Endothelial cell of umbilical vein (primary cell): ENCODE measurements at regions not wholly inside any gene's neighbourhood (a gene's known extent, or its start where the extent isn't known, plus 50 kb on each side); places are given as distances from the start of the nearest gene placed in this dataset.

Source experiments
- BruUV-seq: library from RNA; stranded (reverse); fragments of 400-500 nt; replicated peaks from 2 replicates; lab custom pipeline; 2021; lab: Mats Ljungman, UMichigan
- CTCF ChIA-PET: fragments of 300-600, 350-600 bp; sonication (Branson Sonifier 250); formaldehyde crosslinking; loops from one replicate; lab custom pipeline; 2021; ENCODE audit warnings: antibody characterized with exemption, inconsistent platforms; lab: Charles Lee
- POLR2A ChIA-PET: fragments of 300-600, 350-600 bp; sonication (Branson Sonifier 250); formaldehyde crosslinking; loops from one replicate; lab custom pipeline; 2021; ENCODE audit warnings: antibody characterized with exemption, inconsistent platforms; lab: Charles Lee
- DNase-seq: peaks from one replicate; pipeline ENCODE4 v3.0.0-alpha.2; 2011; ENCODE audit warnings: low read depth, low spot score
- FAIRE-seq: peaks from 2 replicates; lab custom pipeline; 2011; peaks lifted over from hg19 to GRCh38; lab: Jason Lieb, UNC
- H2AFZ ChIP-seq: 2 replicates; pipeline ENCODE4 v1.6.0; 2012; ENCODE audit warnings: low read depth, low read length, control low read depth, inconsistent platforms
- H3K27ac ChIP-seq: 2 replicates; pipeline ENCODE4 v1.5.1; 2011; ENCODE audit warnings: low read depth, mild to moderate bottlenecking, control low read depth, low read length, moderate library complexity; ENCODE audit not compliant: insufficient read depth
- H3K27me3 ChIP-seq, 2 experiments: 2 replicates each; pipeline versions ENCODE4 v1.6.0 to v1.6.1; 2011; ENCODE audit warnings: low read length in 2 of 2, mixed read lengths in 1 of 2; ENCODE audit not compliant: control insufficient read depth in 2 of 2, insufficient read depth in 2 of 2
- H3K36me3 ChIP-seq, 2 experiments: 2 replicates in 1 of 2; 3 replicates in 1 of 2; pipeline ENCODE4 v1.5.1; 2011; ENCODE audit warnings: low read length in 2 of 2, mild to moderate bottlenecking in 1 of 2, moderate library complexity in 1 of 2; ENCODE audit not compliant: control insufficient read depth in 2 of 2, insufficient read depth in 2 of 2; ENCODE audit errors: extremely low read depth in 1 of 2
- H3K4me1 ChIP-seq: 3 replicates; pipeline ENCODE4 v1.5.1; 2011; ENCODE audit warnings: mild to moderate bottlenecking, low read length; ENCODE audit not compliant: control insufficient read depth, insufficient read depth; ENCODE audit errors: extremely low read depth
- H3K4me2 ChIP-seq: 2 replicates; pipeline ENCODE4 v1.6.1; 2011; ENCODE audit warnings: low read length, control low read depth, mixed read lengths; ENCODE audit not compliant: insufficient read depth
- H3K4me3 ChIP-seq, 3 experiments: fragments of 200-600 bp in 1 of 3; sonication (generic), shearing (Covaris generic) in 1 of 3; replicated peaks in 1 of 3; 2 replicates each; pipeline ENCODE4 v1.5.1; 2011 to 2016; ENCODE audit warnings: control low read depth in 3 of 3, low read length in 3 of 3, mild to moderate bottlenecking in 2 of 3, inconsistent platforms in 1 of 3, low read depth in 1 of 3, moderate library complexity in 1 of 3; ENCODE audit not compliant: insufficient read depth in 1 of 3
- H3K79me2 ChIP-seq: 2 replicates; pipeline ENCODE4 v1.6.0; 2012; ENCODE audit warnings: low read length, inconsistent platforms; ENCODE audit not compliant: control insufficient read depth, insufficient read depth
- H3K9ac ChIP-seq: replicated peaks from 2 replicates; pipeline ENCODE3; 2011; ENCODE audit warnings: low read length, control low read depth; ENCODE audit not compliant: insufficient read depth; ENCODE audit errors: extremely low read depth
- H3K9me1 ChIP-seq: replicated peaks from 3 replicates; pipeline ENCODE4 v1.6.0; 2011; ENCODE audit warnings: mild to moderate bottlenecking, low read length; ENCODE audit not compliant: control insufficient read depth, insufficient read depth; ENCODE audit errors: extremely low read depth
- H3K9me3 ChIP-seq: replicated peaks from 2 replicates; pipeline ENCODE4 v1.5.1; 2012; ENCODE audit warnings: low read length, inconsistent platforms; ENCODE audit not compliant: control insufficient read depth, insufficient read depth
- H4K20me1 ChIP-seq: replicated peaks from 2 replicates; pipeline ENCODE3; 2011; ENCODE audit warnings: mild to moderate bottlenecking, low read length; ENCODE audit not compliant: control insufficient read depth, insufficient read depth; ENCODE audit errors: extremely low read depth
- CTCF ChIP-seq, 2 donors: IDR thresholded peaks; 1 replicate in 1 of 2; 2 replicates in 1 of 2; pipeline ENCODE4 v1.5.1; 2011; ENCODE audit warnings: low read length in 2 of 2, mild to moderate bottlenecking in 2 of 2, moderate library complexity in 2 of 2, control low read depth in 1 of 2, inconsistent platforms in 1 of 2, low read depth in 1 of 2; ENCODE audit not compliant: insufficient read depth in 1 of 2; ENCODE audit errors: extremely low read depth in 1 of 2
- MAX ChIP-seq: IDR thresholded peaks from 2 replicates; pipeline ENCODE4 v1.6.1; 2011; ENCODE audit not compliant: insufficient read depth, insufficient read length
- MYC ChIP-seq: IDR thresholded peaks from one replicate; pipeline ENCODE4 v1.6.1; 2011; ENCODE audit warnings: mild to moderate bottlenecking, low read depth, low read length
- POLR2AphosphoS5 ChIP-seq: IDR thresholded peaks from 2 replicates; pipeline ENCODE4 v1.6.1; 2012; ENCODE audit warnings: low read depth, mild to moderate bottlenecking, control low read depth, low read length, moderate library complexity; ENCODE audit not compliant: insufficient read depth
- dilution Hi-C: fragments of 300-500 bp; cut with MboI; formaldehyde crosslinking; loops from one replicate; pipeline ENCODE4 v1.15.0; 2019; ENCODE audit warnings: low sequenced_read_pairs; ENCODE audit not compliant: extremely low pct_ligation_motif_present
- intact Hi-C: fragments of 100-400 bp; cut with micrococcal nuclease; formaldehyde crosslinking; loops from one replicate; pipeline ENCODE4 v1.10.0; 2022

- ChIA-PET CTCF (no interaction called here), POLR2A (no interaction called here)
- intact Hi-C loops: no loop called here
- BruUV-seq: no TSS peak
- Histone ChIP-seq H3K4me1 (no peaks in the 10 kb centered on the region), H3K4me2 (no peak overlapping the region), H3K27me3 (no peaks in the 10 kb centered on the region), H3K9ac (no peak overlapping the region), H3K79me2 (no peaks in the 10 kb centered on the region), H3K4me3 (no peak overlapping the region), H3K9me1 (no peaks in the 10 kb centered on the region), H3K27ac (no peak overlapping the region), H3K9me3 (no peaks in the 10 kb centered on the region), H4K20me1 (no peaks in the 10 kb centered on the region), H3K36me3 (no peaks in the 10 kb centered on the region), H2AFZ (no peak overlapping the region)
- DNase-seq (no peak), FAIRE-seq (no peak)
- dilution Hi-C loops: no loop called here
- TF ChIP-seq CTCF (IDR thresholded peaks at IDR 0.05; ENCODE audit: extremely low read depth in 1 of 2, insufficient read depth in 1 of 2, low read depth in 1 of 2, low read length in 2 of 2): no peak
- TF ChIP-seq MYC: no peak
- TF ChIP-seq POLR2AphosphoS5: no peak
Observed at GRCh38 chr13:78907006-78907405, 248.1 kb upstream of the OBI1 start.

DNA sequence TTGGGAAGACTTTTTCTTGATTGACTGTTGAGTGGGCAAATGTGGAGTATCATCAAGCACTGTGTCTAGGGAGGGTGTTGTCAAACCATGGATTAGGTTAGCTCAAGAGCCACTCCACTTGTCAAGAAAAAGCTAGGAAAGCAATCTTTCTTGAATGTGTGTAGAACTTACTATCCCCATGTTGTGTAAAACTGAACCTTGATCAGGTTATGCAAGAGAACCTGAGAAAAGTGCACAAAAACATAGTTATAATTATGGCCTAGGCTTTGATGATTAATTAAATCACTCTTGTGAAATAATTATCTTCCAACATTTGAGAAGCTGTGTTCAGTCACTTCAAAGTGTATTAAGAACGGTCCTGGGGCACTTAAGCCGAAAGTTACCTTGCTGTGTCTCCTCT is 238.2 kb upstream of the OBI1 start:
- BruUV-seq: no TSS peak
- DNase-seq: no peak
- POLR2A ChIA-PET: no interaction called here

More for the DNA sequence above, 238.2 kb upstream of the OBI1 start:
- H3K27ac ChIP-seq: no peak overlapping the region
- CTCF ChIA-PET: no interaction called here
- H3K4me3 ChIP-seq: no peak overlapping the region
- TF ChIP-seq MAX: no peak
- dilution Hi-C loops (no loop called here), intact Hi-C loops (no loop called here)
- no peaks in the 10 kb centered on the region for H3K36me3 ChIP-seq
- no peaks in the 10 kb centered on the region for H3K27me3 ChIP-seq
- H3K9me3 ChIP-seq: no peaks in the 10 kb centered on the region
- no peaks in the 10 kb centered on the region for H3K9me1 ChIP-seq
- H3K4me2 ChIP-seq: no peak overlapping the region
- H3K79me2 ChIP-seq: no peaks in the 10 kb centered on the region
- no peak overlapping the region for H3K9ac ChIP-seq
- H2AFZ ChIP-seq: no peak overlapping the region
- no peaks in the 10 kb centered on the region for H4K20me1 ChIP-seq
- H3K4me1 ChIP-seq: no peaks in the 10 kb centered on the region
- FAIRE-seq: no peak
